ENCODE measurements at regions not wholly inside any gene's neighbourhood (a gene's known extent, or its start where the extent isn't known, plus 50 kb on each side); places are given as distances from the start of the nearest gene placed in this dataset.

DNA sequence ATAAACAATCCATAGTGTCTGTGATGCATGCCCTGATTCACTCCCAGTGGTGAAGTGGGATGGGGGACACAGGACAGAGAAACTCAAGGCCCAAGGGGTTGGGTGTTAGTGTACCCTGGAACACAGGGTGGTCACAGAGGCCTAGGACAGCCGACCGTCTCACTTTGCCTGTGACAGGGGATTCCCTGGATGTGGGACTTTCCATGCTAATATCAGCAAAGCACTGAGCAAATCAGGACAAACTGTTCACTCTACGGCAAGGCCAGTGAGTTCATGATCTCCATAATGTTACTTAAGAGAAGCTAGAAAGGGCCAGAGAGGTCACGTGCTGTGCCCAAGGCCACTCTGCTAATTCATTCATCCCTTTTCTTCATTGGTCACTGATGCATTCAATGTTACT, 158.7 kb upstream of the RBPJ start:
- in situ Hi-C loops (cut with MboI): no loop called here
- Histone ChIP-seq H3K9ac (ENCODE audit: control insufficient read depth, insufficient read depth, low read length) (no peak overlapping the region), H4K20me1 (ENCODE audit: control insufficient read depth, insufficient read depth) (no peaks in the 10 kb centered on the region), H3K4me3 (no peak overlapping the region), H3K79me2 (ENCODE audit: control insufficient read depth, insufficient read depth, low read length) (no peaks in the 10 kb centered on the region), H3K4me2 (ENCODE audit: control insufficient read depth, insufficient read depth) (no peak overlapping the region), H3K27me3 (replicated peaks in 1 of 2; ENCODE audit: control insufficient read depth in 2 of 2, insufficient read depth in 2 of 2, low read length in 1 of 2) (no peaks in the 10 kb centered on the region), H2AFZ (ENCODE audit: control insufficient read depth, low read depth, low read length) (peak overlapping the region; percentile 10), H3K36me3 (ENCODE audit: control insufficient read depth in 2 of 2, insufficient read depth in 2 of 2, low read length in 1 of 2) (no peaks in the 10 kb centered on the region), H3K27ac (ENCODE audit: control insufficient read depth, insufficient read depth) (no peak overlapping the region), H3K4me1 (ENCODE audit: control insufficient read depth, insufficient read depth, low read length) (no peaks in the 10 kb centered on the region), H3K9me3 (replicated peaks; ENCODE audit: control insufficient read depth, insufficient read depth, low read length) (peaks cover 2% of the 10 kb centered on the region; the same call in 2 of the 3 replicates)
- no peak for FAIRE-seq
- 33% methylated on average over 4 of the region's 4 CpGs for WGBS (ENCODE audit: insufficient coverage, insufficient replicate concordance, low lambda C conversion rate, missing lambda C conversion rate)
- SMC1A ChIA-PET (ENCODE audit: uncharacterized antibody, unreplicated experiment): interaction anchor here (1.1 to 3.7 kb wide), 7 partner anchors 10 to 158 kb away, joined by 3 to 20 read pairs (median 4); no protein-coding TSS in a partner anchor
- BruUV-seq (replicated peaks): no TSS peak
- RAD21 ChIA-PET (ENCODE audit: unreplicated experiment): interaction anchor here (0.8 to 2.4 kb wide), 7 partner anchors 13 to 163 kb away, joined by 3 to 15 read pairs (median 6); no protein-coding TSS in a partner anchor
- peak; percentile 92 for ATAC-seq
- POLR2A ChIA-PET: interaction anchor here (1.4 kb wide), 1 partner anchor 17 kb away, joined by 4 read pairs; no protein-coding TSS in a partner anchor
- no peak for DNase-seq (ENCODE audit: low read depth, low spot score)
- intact Hi-C loops (cut with micrococcal nuclease; ENCODE audit: unreplicated experiment): no loop called here
- peak; percentile 27 for TF ChIP-seq RELA (IDR thresholded peaks at IDR 0.05; ENCODE audit: borderline replicate concordance, partially characterized antibody)
- TF ChIP-seq, protein P1, sequence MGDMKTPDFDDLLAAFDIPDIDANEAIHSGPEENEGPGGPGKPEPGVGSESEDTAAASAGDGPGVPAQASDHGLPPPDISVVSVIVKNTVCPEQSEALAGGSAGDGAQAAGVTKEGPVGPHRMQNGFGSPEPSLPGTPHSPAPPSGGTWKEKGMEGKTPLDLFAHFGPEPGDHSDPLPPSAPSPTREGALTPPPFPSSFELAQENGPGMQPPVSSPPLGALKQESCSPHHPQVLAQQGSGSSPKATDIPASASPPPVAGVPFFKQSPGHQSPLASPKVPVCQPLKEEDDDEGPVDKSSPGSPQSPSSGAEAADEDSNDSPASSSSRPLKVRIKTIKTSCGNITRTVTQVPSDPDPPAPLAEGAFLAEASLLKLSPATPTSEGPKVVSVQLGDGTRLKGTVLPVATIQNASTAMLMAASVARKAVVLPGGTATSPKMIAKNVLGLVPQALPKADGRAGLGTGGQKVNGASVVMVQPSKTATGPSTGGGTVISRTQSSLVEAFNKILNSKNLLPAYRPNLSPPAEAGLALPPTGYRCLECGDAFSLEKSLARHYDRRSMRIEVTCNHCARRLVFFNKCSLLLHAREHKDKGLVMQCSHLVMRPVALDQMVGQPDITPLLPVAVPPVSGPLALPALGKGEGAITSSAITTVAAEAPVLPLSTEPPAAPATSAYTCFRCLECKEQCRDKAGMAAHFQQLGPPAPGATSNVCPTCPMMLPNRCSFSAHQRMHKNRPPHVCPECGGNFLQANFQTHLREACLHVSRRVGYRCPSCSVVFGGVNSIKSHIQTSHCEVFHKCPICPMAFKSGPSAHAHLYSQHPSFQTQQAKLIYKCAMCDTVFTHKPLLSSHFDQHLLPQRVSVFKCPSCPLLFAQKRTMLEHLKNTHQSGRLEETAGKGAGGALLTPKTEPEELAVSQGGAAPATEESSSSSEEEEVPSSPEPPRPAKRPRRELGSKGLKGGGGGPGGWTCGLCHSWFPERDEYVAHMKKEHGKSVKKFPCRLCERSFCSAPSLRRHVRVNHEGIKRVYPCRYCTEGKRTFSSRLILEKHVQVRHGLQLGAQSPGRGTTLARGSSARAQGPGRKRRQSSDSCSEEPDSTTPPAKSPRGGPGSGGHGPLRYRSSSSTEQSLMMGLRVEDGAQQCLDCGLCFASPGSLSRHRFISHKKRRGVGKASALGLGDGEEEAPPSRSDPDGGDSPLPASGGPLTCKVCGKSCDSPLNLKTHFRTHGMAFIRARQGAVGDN (IDR thresholded peaks at IDR 0.05): 0 out of 2 replicates have a peak, but pooled peaks have one; percentile 48
- TF ChIP-seq ZNF207 (IDR thresholded peaks at IDR 0.05; ENCODE audit: borderline replicate concordance): no peak
- no peak for TF ChIP-seq PAX8 (IDR thresholded peaks at IDR 0.05)
- no peak for TF ChIP-seq JUND (IDR thresholded peaks at IDR 0.05; ENCODE audit: low read depth, low read length)
- TF ChIP-seq, protein P2, sequence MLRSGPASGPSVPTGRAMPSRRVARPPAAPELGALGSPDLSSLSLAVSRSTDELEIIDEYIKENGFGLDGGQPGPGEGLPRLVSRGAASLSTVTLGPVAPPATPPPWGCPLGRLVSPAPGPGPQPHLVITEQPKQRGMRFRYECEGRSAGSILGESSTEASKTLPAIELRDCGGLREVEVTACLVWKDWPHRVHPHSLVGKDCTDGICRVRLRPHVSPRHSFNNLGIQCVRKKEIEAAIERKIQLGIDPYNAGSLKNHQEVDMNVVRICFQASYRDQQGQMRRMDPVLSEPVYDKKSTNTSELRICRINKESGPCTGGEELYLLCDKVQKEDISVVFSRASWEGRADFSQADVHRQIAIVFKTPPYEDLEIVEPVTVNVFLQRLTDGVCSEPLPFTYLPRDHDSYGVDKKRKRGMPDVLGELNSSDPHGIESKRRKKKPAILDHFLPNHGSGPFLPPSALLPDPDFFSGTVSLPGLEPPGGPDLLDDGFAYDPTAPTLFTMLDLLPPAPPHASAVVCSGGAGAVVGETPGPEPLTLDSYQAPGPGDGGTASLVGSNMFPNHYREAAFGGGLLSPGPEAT (IDR thresholded peaks at IDR 0.05; ENCODE audit: low read depth): peak; percentile 54; the same call in 1 of the 2 replicates
- peak; percentile 9 to 46; a peak in 2 of 4 replicates for TF ChIP-seq BHLHE40 (IDR thresholded peaks at IDR 0.05; ENCODE audit: borderline replicate concordance in 1 of 2, low read depth in 2 of 2, low read length in 1 of 2)
- TF ChIP-seq EP300 (IDR thresholded peaks at IDR 0.05; ENCODE audit: borderline replicate concordance in 1 of 2, control insufficient read depth in 1 of 2, low read depth in 2 of 2, low read length in 2 of 2): no peak
- TF ChIP-seq, protein P3, sequence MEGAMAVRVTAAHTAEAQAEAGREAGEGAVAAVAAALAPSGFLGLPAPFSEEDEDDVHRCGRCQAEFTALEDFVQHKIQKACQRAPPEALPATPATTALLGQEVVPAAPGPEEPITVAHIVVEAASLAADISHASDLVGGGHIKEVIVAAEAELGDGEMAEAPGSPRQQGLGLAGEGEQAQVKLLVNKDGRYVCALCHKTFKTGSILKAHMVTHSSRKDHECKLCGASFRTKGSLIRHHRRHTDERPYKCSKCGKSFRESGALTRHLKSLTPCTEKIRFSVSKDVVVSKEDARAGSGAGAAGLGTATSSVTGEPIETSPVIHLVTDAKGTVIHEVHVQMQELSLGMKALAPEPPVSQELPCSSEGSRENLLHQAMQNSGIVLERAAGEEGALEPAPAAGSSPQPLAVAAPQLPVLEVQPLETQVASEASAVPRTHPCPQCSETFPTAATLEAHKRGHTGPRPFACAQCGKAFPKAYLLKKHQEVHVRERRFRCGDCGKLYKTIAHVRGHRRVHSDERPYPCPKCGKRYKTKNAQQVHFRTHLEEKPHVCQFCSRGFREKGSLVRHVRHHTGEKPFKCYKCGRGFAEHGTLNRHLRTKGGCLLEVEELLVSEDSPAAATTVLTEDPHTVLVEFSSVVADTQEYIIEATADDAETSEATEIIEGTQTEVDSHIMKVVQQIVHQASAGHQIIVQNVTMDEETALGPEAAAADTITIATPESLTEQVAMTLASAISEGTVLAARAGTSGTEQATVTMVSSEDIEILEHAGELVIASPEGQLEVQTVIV (IDR thresholded peaks at IDR 0.05; ENCODE audit: borderline replicate concordance, partially characterized antibody): no peak
- CTCF ChIA-PET: interaction anchor here (0.7 to 5.2 kb wide), 10 partner anchors 10 to 163 kb away, joined by 3 to 43 read pairs (median 6); no protein-coding TSS in a partner anchor
